HG02938 (cell line): ENCODE measurements at regions not wholly inside any gene's neighbourhood (a gene's known extent, or its start where the extent isn't known, plus 50 kb on each side); places are given as distances from the start of the nearest gene placed in this dataset.

Experiments used
- ATAC-seq: cut with Tn5 transposase; IDR thresholded peaks from one replicate; pipeline ENCODE4 v1.9.1; 2021; ENCODE audit warnings: mild to moderate bottlenecking, moderate library complexity; ENCODE audit not compliant: unreplicated experiment

DNA sequence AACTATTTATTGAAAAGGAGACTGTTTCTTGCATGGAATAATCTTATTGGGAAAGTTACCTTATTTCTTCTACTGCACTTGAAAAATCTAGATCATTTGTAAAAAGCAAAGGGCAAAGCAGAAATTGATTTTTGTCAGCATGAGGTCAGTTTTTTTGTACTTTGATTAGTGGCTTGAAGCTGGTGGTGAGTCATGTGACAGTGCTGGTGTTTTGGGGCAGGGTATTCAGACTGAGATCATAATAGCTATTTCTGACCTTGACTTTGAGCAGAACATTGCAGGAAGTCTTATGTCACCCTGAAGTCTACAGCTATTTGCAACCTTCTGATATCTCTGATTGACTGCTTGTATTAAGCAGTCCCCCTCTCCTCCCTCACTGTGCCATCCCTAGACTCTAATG, 66.3 kb upstream of the SORCS3 start:
- ATAC-seq: no peak

DNA sequence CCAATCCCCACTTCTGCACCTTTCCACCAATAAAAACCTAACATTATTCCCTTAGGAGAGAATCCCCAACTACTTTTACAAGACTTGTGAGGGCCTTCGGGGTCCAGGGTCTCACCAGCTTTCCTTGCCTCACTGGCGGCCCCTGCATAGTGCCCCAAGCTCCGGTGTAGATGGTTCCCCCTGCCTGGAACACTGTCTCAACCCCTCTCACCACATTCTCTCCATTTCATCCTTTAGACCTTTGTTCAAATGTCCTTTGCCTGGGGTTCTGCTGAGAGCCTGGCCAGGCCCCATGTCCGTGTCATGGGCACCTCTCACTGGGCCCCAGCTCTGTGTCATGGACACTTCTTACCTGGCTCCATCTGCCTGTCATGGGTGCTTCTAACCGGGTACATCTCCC, 64.5 kb upstream of the SORCS3 start:
- no peak for ATAC-seq

- ATAC-seq: no peak
Measured at GRCh38 chr10:104577163-104577562, 63.9 kb upstream of the SORCS3 start.

DNA sequence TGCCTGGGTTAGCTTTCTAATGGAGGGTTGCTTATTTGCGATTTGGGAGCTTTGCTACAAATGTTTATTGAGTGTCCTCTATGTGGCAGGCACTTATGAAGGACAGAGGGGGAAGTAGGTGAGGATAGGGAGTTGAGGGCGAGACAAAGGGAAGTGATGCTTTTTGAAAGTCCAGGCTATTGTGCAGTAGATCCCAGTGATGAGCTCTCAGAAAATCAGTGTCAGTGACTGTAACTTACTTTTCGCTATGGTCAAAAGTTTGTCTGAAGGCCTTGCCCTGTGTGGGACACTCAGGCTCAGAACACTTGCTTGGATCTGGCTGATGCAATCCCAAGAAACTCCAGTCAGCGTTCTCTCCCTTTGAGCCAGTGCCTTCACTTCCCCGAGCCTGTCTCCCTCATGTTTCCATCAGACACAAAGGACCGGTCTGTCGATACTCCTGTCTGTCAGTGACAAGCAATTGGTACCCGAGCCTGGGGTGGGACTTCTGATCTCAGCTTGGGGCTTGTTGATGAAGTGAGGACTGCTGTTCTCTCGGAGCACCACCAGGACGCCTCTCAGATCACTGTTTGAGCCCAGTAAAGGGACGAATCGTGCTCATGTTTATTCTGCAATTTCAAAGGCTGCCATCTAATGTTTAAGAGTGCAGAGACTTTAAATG, 63.1 kb upstream of the SORCS3 start:
- ATAC-seq: no peak

DNA sequence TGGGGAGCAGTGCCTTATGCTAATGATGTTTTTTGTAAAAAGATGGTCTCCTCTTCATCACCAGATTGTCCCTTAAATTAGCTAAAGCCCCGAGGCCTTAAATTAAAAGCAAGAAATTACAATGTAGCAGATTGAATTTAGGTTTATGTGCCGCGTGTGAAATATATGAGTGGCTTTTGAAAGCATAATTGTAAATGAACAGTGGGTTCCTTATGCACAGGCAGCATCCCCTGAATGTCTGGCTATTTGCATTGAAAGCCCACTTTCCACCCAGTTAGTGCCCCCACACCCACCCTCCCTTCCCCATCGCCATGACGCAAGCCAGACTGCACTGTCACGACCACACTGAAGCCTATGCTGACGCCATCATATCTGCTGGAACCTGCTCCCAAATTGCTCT, 62.4 kb upstream of the SORCS3 start:
- no peak for ATAC-seq

GRCh38 chr10:104579136-104579535, 62.0 kb upstream of the SORCS3 start:
- no peak for ATAC-seq

DNA sequence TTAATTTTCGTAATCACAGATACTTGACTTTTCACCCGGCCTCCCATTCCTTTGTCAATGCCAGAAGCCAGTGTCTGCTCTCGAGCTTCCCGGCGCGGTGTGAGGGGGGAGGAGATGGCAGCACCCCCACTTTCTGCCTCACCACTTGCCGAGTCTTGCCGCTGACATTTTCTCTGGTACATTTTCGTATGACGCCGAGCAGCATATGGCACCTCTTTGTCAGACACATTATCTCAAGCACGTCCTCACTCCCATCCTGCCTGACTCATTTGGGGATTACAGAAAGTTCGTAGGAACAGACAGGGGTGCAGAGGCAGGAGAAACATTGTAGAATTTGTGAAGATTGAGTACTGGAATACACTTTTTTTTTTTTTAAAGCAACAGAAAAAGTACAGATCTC, 60.8 kb upstream of the SORCS3 start:
- ATAC-seq: no peak

GRCh38 chr10:104580774-104581675, 60.1 kb upstream of the SORCS3 start:
- peak; percentile 76 for ATAC-seq

GRCh38 chr10:104581884-104582601, 59.0 kb upstream of the SORCS3 start:
- ATAC-seq: no peak

GRCh38 chr10:104582602-104582951, 58.5 kb upstream of the SORCS3 start:
- ATAC-seq: no peak

GRCh38 chr10:104582966-104583365, 58.1 kb upstream of the SORCS3 start:
- ATAC-seq: no peak

DNA sequence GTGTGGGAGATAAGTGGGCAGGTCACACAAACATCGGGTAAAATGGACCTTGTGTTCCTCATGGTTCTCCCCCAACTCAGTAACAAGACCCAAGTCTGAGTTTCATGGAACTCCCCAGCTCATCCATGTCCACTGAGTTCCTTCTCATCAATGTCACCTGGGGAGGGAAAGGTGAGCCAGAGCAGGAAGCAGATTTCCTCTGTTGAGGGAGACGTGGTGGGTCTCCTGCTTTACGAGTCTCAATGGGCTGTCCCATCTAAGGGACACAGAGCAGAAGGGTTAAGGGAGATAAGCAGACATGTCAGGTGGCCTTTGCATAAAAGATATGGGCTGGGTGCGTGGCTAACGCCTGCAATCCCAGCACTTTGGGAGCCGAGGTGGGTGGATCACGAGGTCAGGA, 56.5 kb upstream of the SORCS3 start:
- no peak for ATAC-seq

DNA sequence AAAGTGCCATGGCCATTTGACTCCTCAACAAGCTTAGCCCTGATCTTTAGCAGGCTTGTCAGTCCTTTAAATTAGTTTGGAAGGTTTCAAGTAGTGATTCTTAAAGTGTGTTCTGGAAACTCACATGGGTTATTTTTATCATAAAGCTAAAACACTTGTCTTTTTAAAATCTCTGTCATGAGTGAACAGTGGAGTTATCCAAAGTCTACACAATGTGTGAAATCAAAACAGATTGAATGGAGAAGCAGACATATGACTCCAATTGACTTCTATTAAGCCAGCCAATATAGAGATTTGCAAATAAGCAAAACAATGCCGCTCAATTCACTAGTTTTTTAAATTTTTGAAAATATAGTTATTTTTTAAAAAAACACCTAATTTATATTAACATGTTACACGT, 53.3 kb upstream of the SORCS3 start:
- ATAC-seq: no peak

DNA sequence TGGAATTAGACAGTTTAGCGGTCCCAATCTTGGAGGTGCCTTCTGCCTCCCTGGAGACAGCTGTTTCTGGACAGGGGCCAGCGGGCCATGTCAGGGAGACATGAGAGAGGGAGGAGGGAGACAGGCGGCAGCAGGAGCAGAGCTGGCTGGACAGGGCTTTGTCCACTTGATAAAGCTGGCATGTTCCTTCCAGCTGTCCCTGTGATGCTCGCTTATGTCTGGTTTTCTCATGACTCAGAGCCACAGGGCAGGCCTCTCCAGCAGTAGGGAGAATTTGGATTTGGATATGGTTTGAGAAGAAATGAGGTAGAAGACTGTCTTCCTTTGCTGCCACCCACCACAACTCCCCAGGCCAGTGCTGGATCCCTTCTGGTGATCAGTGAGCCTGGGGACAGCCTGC, 51.7 kb upstream of the SORCS3 start:
- ATAC-seq: no peak

DNA sequence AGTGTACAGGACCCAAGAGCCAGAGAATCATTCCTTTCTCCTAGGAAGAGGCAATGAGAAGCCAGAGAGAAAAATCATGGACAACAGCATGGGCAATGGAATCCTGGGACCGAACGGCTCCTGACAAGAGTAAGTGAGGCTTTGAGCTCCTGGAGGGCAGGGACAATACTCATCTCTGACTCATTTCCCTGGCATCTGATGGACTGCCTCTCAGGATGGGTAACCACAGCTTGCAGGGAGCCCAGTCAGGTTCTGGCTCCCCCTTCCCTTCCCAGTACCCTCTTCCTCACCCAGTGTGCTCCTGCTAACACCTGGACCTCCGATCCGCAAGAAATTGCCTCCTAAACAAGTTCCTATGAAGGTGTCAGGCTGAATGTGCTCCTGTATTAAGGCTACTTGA, 51.2 kb upstream of the SORCS3 start:
- no peak for ATAC-seq
